ENCODE measurements at regions not wholly inside any gene's neighbourhood (a gene's known extent, or its start where the extent isn't known, plus 50 kb on each side); places are given as distances from the start of the nearest gene placed in this dataset.
"Not testable (repeated sequence)": the region's sequence is repeated elsewhere in the genome, so short reads cannot be mapped to it uniquely, and the experiment has no call there.

DNA sequence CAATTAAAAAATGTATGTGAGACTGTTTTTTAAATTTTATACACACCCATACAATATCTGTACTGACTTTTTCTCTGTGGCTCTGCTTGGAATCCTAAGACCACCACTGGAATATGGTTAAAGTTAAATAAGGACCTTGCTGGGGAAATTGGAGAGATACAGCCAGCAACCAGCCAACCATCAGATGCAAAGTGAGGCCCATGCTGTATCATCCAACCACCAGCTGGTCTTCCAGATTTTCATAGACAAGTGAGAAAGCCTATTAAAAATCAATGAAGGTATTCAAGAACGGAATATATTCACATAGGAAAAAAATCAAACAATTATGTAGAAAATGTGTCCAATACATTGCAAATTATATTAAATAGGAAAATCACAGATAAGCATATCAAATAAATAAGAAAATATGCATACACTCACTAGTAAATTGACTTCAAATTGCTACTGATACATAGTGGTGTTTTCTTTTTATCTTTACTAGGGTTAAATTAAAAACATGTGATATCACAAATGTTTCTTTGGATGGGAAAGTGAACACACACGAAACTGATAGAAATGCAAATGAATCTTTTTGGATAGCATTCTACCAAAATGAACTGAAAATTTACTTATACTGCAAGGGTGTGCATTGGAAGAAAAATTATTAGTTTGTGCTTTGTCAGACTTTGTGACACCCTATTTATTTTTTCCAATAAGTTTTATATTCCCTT lies 1486.3 kb downstream of the BRINP3 start:
- H3K4me3 Mint-ChIP-seq: no peak overlapping the region
- H3K4me1 Mint-ChIP-seq: no peaks in the 10 kb centered on the region
- peaks cover 3% of the 10 kb centered on the region for H3K9me3 Mint-ChIP-seq
- DNase-seq (no peak), ATAC-seq (no peak)
- no peaks in the 10 kb centered on the region for H3K27me3 Mint-ChIP-seq
- no peaks in the 10 kb centered on the region for H3K36me3 Mint-ChIP-seq (ENCODE audit: low read depth)
- no peak overlapping the region for H3K27ac Mint-ChIP-seq

DNA sequence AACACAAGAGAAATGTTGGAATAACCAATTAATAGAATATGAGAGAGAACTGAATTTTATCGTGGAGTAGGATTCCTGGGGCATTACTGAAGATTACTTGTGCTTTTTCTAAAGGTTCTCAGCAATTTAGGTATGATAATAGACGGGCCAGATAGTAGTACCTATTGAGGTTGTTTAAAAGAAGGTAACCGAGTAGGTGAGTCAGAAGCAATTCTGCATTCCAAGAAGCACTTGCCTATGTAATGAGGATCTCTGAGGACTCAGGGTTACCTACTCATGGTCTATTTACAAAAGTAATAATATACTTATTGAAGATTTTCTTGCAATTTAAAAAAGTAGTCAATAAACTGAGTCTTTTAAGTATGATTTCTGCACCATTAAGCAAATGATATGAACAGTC lies 1469.8 kb downstream of the BRINP3 start:
- no peaks in the 10 kb centered on the region for H3K27me3 Mint-ChIP-seq
- H3K36me3 Mint-ChIP-seq (ENCODE audit: low read depth): no peaks in the 10 kb centered on the region
- no peak for DNase-seq
- no peak overlapping the region for H3K4me3 Mint-ChIP-seq
- ATAC-seq: no peak
- H3K27ac Mint-ChIP-seq: no peak overlapping the region
- H3K4me1 Mint-ChIP-seq: no peaks in the 10 kb centered on the region
- peaks cover 6% of the 10 kb centered on the region for H3K9me3 Mint-ChIP-seq

DNA sequence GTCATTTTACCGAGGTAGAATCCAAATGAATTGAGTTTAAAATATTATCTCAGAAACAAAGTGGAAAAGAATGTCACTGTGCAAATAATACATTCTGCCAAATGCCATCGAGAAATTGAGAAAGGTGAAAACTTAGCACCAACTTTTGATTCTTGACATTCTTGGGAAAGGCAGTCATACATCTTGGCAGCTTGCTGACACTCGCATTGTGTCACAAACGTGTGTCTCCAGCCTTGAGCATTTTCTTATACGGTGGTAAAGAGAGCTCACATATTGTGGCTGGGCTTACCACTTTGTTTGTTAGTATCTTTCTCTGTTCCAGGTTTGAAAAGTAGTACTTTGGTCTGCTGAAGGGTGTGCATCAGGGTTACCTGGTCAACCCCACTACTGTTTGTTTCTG lies 1456.1 kb downstream of the BRINP3 start:
- Mint-ChIP-seq H3K9me3 (peaks cover 25% of the 10 kb centered on the region), H3K27me3 (no peaks in the 10 kb centered on the region), H3K36me3 (ENCODE audit: low read depth) (no peaks in the 10 kb centered on the region), H3K4me1 (no peaks in the 10 kb centered on the region), H3K27ac (no peak overlapping the region), H3K4me3 (no peak overlapping the region)
- ATAC-seq (no peak), DNase-seq (no peak)

DNA sequence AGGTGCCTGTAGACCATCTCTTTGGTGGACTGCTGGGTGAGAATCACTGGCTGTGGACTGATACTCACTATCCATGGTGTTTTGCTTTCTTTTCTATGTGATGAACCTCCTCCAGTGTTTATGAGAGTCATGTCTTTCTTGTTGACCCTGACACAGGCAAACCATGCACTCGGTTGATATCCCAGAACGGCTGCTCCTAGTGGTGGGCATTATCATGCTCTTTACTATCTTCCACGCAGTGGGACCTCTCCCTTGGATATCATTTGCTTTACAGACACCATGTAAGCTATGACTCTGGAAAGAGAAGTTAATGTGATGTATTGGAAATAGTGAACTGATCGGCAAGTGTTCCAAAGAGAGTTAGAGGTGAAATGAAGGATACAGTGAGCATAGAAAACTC lies 1455.6 kb downstream of the BRINP3 start:
- Mint-ChIP-seq H3K9me3 (peaks cover 20% of the 10 kb centered on the region), H3K4me1 (no peaks in the 10 kb centered on the region), H3K27ac (no peak overlapping the region), H3K27me3 (no peaks in the 10 kb centered on the region), H3K36me3 (ENCODE audit: low read depth) (no peaks in the 10 kb centered on the region), H3K4me3 (no peak overlapping the region)
- DNase-seq: no peak
- no peak for ATAC-seq

DNA sequence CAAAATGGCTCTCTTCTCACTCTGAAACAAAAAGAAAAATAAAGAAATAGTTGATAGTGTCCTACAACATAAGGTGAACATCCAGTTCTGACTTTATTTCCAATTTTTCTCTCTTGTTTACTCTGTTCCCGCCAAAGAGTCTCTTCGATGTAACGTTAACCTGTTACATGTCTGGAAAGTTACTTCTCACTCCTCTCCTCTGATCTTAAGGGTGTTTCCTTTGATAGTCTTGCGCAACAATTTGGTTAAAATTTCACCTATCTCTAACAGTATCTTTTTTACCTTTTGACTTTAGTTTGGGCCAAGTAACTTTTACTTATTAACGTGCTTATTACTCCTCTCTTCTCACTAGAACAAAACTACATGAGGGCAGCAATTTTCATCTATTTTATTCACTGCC lies 1450.2 kb downstream of the BRINP3 start:
- no peak overlapping the region for H3K4me3 Mint-ChIP-seq
- ATAC-seq (no peak), DNase-seq (no peak)
- peaks cover 21% of the 10 kb centered on the region for H3K9me3 Mint-ChIP-seq
- no peaks in the 10 kb centered on the region for H3K36me3 Mint-ChIP-seq (ENCODE audit: low read depth)
- no peak overlapping the region for H3K27ac Mint-ChIP-seq
- no peaks in the 10 kb centered on the region for H3K4me1 Mint-ChIP-seq
- H3K27me3 Mint-ChIP-seq: no peaks in the 10 kb centered on the region

DNA sequence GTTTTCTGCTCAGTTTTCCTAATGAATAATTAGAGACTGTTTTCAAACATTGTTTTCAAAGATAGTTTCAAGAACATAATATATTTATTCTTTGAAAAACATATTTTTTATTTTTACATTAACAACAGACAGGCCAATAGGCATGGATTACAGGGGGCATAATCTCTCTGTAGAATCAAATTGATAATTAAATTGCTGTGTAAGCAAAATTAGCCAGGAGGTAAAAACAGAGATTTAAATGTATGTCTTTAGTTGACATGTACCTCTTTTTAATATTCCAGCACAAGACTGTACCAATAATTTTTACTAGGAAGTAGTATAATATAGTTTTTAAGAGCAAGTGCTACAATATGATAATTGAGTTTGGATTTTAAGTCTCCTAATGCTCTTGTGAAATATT lies 1444.5 kb downstream of the BRINP3 start:
- Mint-ChIP-seq H3K9me3 (peaks cover 12% of the 10 kb centered on the region), H3K27me3 (no peaks in the 10 kb centered on the region), H3K36me3 (ENCODE audit: low read depth) (no peaks in the 10 kb centered on the region), H3K4me3 (no peak overlapping the region), H3K27ac (no peak overlapping the region), H3K4me1 (no peaks in the 10 kb centered on the region)
- ATAC-seq: no peak
- DNase-seq: no peak

DNA sequence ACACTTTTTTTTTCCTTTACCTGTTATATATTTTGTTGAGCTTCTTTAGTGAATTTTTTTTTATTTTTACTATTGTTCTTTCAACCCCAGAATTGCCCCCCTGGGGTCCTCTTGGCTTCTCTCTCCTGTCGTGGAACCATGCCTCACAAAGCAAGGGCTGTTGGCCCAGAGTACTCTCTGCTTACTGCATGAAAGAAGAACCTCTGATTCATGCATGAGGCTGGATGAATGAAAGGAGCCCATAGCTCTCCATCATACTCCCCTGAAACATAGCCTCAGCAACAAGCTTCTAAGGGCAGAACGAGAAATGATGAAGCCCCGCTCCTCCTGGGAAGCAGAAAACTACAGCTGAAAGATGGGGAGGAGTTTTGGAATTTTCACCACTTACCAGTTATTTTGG lies 1441.0 kb downstream of the BRINP3 start:
- DNase-seq: no peak
- peaks cover 12% of the 10 kb centered on the region for H3K9me3 Mint-ChIP-seq
- no peak overlapping the region for H3K27ac Mint-ChIP-seq
- H3K4me1 Mint-ChIP-seq: no peaks in the 10 kb centered on the region
- H3K4me3 Mint-ChIP-seq: no peak overlapping the region
- ATAC-seq: no peak
- H3K36me3 Mint-ChIP-seq (ENCODE audit: low read depth): no peaks in the 10 kb centered on the region
- no peaks in the 10 kb centered on the region for H3K27me3 Mint-ChIP-seq

DNA sequence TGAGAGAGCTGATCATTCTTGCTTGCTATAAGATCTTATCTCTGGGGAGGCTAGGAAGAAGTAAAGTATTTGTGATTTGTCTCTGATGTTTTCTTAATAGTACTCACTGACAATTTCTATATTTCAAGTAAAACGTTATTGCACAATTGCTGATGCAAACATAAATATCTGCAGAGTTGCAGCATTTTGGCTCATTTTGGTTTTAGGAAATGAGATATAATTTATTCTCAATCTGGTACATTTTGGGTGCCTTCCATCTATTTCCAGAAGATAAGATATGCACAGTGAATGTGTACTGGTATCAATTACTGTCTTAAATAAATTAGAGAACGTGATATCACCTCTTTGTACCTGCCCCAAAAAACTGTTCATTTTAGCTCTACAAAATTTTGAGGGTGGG lies 1431.5 kb downstream of the BRINP3 start:
- DNase-seq: no peak
- H3K4me1 Mint-ChIP-seq: no peaks in the 10 kb centered on the region
- H3K4me3 Mint-ChIP-seq: no peak overlapping the region
- H3K27me3 Mint-ChIP-seq: no peaks in the 10 kb centered on the region
- no peaks in the 10 kb centered on the region for H3K36me3 Mint-ChIP-seq (ENCODE audit: low read depth)
- H3K9me3 Mint-ChIP-seq: peaks cover 10% of the 10 kb centered on the region
- H3K27ac Mint-ChIP-seq: no peak overlapping the region
- no peak for ATAC-seq

DNA sequence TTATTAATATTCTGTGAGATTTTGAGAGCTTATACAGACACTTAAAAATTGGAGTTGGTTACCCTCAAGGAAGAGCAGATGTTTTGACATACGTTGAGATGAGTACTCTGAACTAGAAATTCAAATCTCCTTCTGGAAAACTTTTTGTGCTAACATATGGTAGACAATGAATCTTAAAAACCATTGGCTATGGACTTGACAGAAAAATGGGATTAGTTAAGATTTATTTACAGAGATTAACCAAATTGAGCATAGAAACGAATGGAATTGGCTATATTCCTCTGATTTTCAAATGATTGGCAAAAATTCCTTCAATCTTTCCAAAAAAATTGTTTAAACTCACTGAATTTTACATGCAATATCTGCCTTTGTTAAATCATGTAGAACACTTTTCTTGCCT lies 1392.9 kb downstream of the BRINP3 start:
- H3K9me3 Mint-ChIP-seq: peaks cover 3% of the 10 kb centered on the region
- no peak overlapping the region for H3K27ac Mint-ChIP-seq
- no peaks in the 10 kb centered on the region for H3K27me3 Mint-ChIP-seq
- H3K4me3 Mint-ChIP-seq: no peak overlapping the region
- no peaks in the 10 kb centered on the region for H3K4me1 Mint-ChIP-seq
- DNase-seq (no peak), ATAC-seq (no peak)
- H3K36me3 Mint-ChIP-seq (ENCODE audit: low read depth): no peaks in the 10 kb centered on the region

DNA sequence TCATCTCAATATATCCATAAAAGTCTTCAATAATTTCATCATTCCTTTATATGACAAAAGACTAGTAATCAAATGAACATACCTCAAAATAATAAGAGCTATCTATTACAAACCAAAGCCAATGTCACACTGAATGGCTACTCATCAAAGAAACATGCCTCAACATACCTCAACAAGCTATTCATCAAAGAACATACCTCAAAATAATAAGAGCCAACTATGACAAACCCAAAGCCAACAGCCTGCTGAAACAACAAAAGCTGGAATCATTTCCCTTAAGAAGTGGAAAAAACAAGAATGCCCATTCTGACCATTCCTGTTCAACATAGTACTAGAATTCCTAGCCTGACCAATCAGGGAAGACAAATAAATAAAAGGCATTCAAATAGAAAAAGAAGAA lies 1373.7 kb downstream of the BRINP3 start:
- no peak overlapping the region for H3K4me3 Mint-ChIP-seq
- H3K4me1 Mint-ChIP-seq: no peaks in the 10 kb centered on the region
- H3K36me3 Mint-ChIP-seq (ENCODE audit: low read depth): no peaks in the 10 kb centered on the region
- H3K27me3 Mint-ChIP-seq: no peaks in the 10 kb centered on the region
- DNase-seq (no peak), ATAC-seq (no peak)
- no peak overlapping the region for H3K27ac Mint-ChIP-seq
- H3K9me3 Mint-ChIP-seq: peaks cover 29% of the 10 kb centered on the region

DNA sequence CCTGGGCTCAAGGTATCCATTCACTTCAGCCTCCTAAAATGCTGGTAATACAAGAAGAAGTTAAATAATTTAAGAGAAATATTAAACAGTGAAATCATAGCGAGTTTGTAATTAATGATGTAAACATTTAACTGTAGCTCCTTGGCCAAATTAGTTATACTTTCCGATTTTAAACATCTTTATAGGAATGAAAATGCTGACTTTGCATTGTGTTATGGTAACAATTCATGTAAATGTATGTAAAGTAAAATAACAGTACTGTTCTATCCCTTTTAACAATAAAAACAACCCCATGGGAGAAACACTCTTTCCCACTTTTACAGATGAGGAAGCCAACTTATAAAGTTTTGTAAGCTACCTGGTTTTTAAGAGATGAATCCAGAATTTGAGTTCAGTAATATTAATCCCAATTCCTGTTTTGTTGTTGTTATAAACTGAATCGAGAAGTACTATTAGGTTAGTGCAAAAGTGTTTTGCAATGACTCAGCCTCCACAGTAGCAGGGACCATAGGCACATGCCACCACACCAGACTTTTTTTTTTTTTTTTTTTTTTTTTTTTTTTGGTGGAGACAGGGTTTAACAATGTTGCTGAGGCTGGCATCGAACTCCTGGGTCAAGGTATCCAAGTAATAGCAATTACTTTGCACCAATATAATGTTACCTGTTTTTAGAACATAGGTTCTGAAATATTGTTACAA lies 1360.4 kb downstream of the BRINP3 start:
- DNase-seq (no peak), ATAC-seq (no peak)
- Mint-ChIP-seq H3K27ac (no peak overlapping the region), H3K4me3 (no peak overlapping the region), H3K9me3 (peaks cover 7% of the 10 kb centered on the region), H3K36me3 (ENCODE audit: low read depth) (no peaks in the 10 kb centered on the region), H3K4me1 (no peaks in the 10 kb centered on the region), H3K27me3 (no peaks in the 10 kb centered on the region)

DNA sequence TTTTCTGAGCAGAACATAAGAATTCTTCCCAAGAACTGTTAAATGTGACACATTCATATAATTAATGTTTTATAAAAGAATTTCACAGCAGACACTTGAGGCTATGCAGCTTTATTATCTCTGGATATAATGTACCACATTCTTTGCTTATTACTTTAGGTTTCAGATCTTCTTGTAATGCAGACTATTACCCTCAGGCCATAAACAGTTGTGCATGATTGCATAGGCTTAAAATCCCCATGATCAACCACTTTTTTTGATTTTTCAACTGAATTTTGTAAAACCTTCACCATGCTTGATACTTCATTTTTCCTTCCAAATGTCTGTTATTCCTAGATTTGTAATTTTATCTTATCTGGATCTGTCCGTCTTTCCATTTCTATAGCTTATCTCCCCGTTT lies 1355.7 kb downstream of the BRINP3 start:
- Mint-ChIP-seq H3K4me3 (no peak overlapping the region), H3K27me3 (no peaks in the 10 kb centered on the region), H3K9me3 (no peaks in the 10 kb centered on the region), H3K27ac (no peak overlapping the region), H3K4me1 (no peaks in the 10 kb centered on the region), H3K36me3 (ENCODE audit: low read depth) (no peaks in the 10 kb centered on the region)
- no peak for ATAC-seq
- no peak for DNase-seq

DNA sequence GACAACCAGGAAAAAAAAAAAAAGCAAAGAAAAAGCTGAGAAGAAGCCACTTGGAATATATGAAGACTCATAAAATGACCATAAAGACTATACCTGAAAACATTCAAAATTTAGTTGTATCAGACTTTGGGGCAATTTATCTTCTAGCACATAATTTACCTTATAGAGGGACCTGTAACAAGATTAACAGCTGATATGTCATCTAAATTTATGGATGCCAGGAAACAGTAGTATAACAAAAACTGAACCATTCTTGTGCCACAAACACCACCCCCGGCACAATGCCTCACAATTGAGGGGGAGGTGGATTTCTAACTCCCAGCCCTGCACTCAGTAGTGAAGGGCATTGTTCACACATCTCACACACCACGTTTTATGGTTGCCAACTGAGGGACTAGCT lies 1352.0 kb downstream of the BRINP3 start:
- H3K4me3 Mint-ChIP-seq: no peak overlapping the region
- H3K36me3 Mint-ChIP-seq (ENCODE audit: low read depth): no peaks in the 10 kb centered on the region
- H3K27me3 Mint-ChIP-seq: no peaks in the 10 kb centered on the region
- H3K9me3 Mint-ChIP-seq: peaks cover 3% of the 10 kb centered on the region
- H3K4me1 Mint-ChIP-seq: no peaks in the 10 kb centered on the region
- no peak for ATAC-seq
- DNase-seq: no peak
- no peak overlapping the region for H3K27ac Mint-ChIP-seq

DNA sequence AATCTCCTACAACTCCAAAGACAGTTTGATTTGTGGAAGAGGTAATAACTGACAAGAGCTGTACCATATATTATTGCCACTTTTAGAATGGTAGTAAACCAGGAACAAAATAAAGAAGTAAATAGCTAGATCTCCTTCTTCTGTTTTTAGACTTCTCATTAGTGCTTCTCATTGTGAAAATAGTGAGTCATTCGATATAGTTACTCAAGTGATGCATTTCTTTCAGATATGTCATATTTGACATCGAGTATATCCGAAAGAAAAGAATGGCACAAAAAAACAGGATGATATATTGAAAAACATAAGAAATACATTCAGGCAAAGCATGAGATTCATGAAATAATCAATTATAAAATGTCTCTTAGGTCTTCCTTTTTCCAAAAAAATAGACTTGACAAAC lies 1346.1 kb downstream of the BRINP3 start:
- H3K27ac Mint-ChIP-seq: no peak overlapping the region
- no peaks in the 10 kb centered on the region for H3K4me1 Mint-ChIP-seq
- H3K4me3 Mint-ChIP-seq: no peak overlapping the region
- no peak for ATAC-seq
- H3K36me3 Mint-ChIP-seq (ENCODE audit: low read depth): peaks cover 2% of the 10 kb centered on the region
- no peaks in the 10 kb centered on the region for H3K27me3 Mint-ChIP-seq
- DNase-seq: no peak
- peaks cover 12% of the 10 kb centered on the region for H3K9me3 Mint-ChIP-seq

DNA sequence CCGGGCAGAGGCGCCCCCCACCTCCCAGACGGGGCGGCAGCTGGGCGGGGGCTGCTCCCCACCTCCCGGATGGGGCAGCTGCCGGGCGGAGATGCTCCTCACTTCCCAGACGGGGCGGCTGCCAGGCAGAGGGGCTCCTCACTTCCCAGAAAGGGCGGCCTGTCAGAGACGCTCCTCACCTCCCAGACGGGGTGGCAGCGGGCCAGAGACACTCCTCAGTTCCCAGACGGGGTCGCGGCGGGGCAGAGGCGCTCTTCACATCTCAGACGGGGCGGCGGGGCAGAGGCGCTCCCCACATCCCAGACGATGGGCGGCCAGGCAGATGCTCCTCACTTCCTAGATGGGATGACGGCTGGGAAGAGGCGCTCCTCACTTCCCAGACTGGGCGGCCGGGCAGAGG lies 1337.9 kb downstream of the BRINP3 start:
- not testable (repeated sequence) for H3K4me1 Mint-ChIP-seq; DNase-seq; H3K27me3 Mint-ChIP-seq; ATAC-seq; H3K27ac Mint-ChIP-seq; H3K4me3 Mint-ChIP-seq; H3K9me3 Mint-ChIP-seq; H3K36me3 Mint-ChIP-seq (ENCODE audit: low read depth)

DNA sequence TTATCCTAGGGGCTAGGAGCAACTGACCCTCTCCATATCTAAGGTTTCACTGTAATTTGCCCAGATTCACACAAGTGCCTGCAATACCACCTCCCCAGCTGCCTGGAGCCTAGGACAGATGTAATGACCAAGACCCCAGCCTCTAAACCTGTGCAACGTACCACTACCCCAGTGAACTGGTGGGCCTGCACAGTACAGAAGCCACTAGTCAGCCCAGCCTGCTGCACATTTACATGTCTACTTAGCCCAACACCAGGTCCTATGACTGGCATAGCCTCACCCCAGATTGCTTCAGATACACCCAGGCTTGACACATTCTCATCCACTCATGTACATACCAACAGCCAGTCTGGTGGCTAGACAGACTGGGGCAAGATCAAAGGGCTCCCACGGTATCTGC lies 1336.6 kb downstream of the BRINP3 start:
- H3K4me3 Mint-ChIP-seq: no peak overlapping the region
- H3K27me3 Mint-ChIP-seq: no peaks in the 10 kb centered on the region

More for the DNA sequence above, 1336.6 kb downstream of the BRINP3 start:
- Mint-ChIP-seq H3K27ac (no peak overlapping the region), H3K36me3 (ENCODE audit: low read depth) (no peaks in the 10 kb centered on the region), H3K4me1 (no peaks in the 10 kb centered on the region), H3K9me3 (peaks cover 7% of the 10 kb centered on the region)
- DNase-seq (no peak), ATAC-seq (peak; percentile 33)

Measured in activated naive CD8-positive, alpha-beta T cell treated with anti-CD3 and anti-CD28 coated beads, Interleukin-2, amount 50 U/mL, for 24 hours (primary cell).